HCT116 (cell line): ENCODE measurements at regions not wholly inside any gene's neighbourhood (a gene's known extent, or its start where the extent isn't known, plus 50 kb on each side); places are given as distances from the start of the nearest gene placed in this dataset.

Experiments used
- ATF3 ChIP-seq: IDR thresholded peaks from 2 replicates; pipeline ENCODE4 v1.6.1; 2012
- CEBPB ChIP-seq: IDR thresholded peaks from 2 replicates; pipeline ENCODE4 v1.6.1; 2012; ENCODE audit warnings: low read depth
- CTCF ChIP-seq, 3 experiments: fragments of 200-600 bp in 1 of 3; sonication (generic) in 1 of 3; IDR thresholded peaks in 2 of 3; conservative IDR thresholded peaks in 1 of 3; 2 replicates each; pipeline ENCODE4 v1.5.1; 2012 to 2017; ENCODE audit warnings: low read depth in 2 of 3, low read length in 2 of 3, antibody characterized with exemption in 1 of 3, borderline replicate concordance in 1 of 3, control low read depth in 1 of 3, mild to moderate bottlenecking in 1 of 3, mixed read lengths in 1 of 3, mixed run types in 1 of 3, moderate library complexity in 1 of 3; ENCODE audit not compliant: insufficient read depth in 1 of 3
- EZH2 ChIP-seq: fragments of 200-600 bp; sonication (generic); IDR thresholded peaks from 2 replicates; pipeline ENCODE4 v1.6.1; 2017; ENCODE audit warnings: antibody characterized with exemption, mixed run types
- EZH2phosphoT487 ChIP-seq: fragments of 200-600 bp; IDR thresholded peaks from 2 replicates; pipeline ENCODE4 v1.6.1; 2018; ENCODE audit warnings: antibody characterized with exemption, borderline replicate concordance
- MAX ChIP-seq: IDR thresholded peaks from 2 replicates; pipeline ENCODE4 v1.6.1; 2012
- POLR2A ChIP-seq: IDR thresholded peaks from 2 replicates; pipeline ENCODE4 v1.7.0; 2011; ENCODE audit warnings: borderline replicate concordance; ENCODE audit not compliant: insufficient read depth, insufficient read length; ENCODE audit errors: extremely low read depth
- POLR2AphosphoS5 ChIP-seq: IDR thresholded peaks from 2 replicates; pipeline ENCODE4 v1.6.1; 2011; ENCODE audit warnings: mild to moderate bottlenecking, low read depth, low read length, moderate library complexity
- RAD21 ChIP-seq: IDR thresholded peaks from 2 replicates; pipeline ENCODE4 v1.6.1; 2012; ENCODE audit warnings: low read depth, mild to moderate bottlenecking
- REST ChIP-seq: IDR thresholded peaks from 2 replicates; pipeline ENCODE4 v1.6.1; 2012; ENCODE audit warnings: low read depth
- SIN3A ChIP-seq: IDR thresholded peaks from 2 replicates; pipeline ENCODE4 v1.6.1; 2012; ENCODE audit warnings: low read depth
- ZFX ChIP-seq: fragments of 450-650 bp; IDR thresholded peaks from 2 replicates; pipeline ENCODE4 v1.6.1; 2017

- TF ChIP-seq EZH2phosphoT487 (no peak), POLR2AphosphoS5 (no peak), CTCF (IDR thresholded peaks at IDR 0.05 in 2 of 3, conservative IDR thresholded peaks at IDR 0.05 in 1 of 3; ENCODE audit: borderline replicate concordance in 1 of 3, insufficient read depth in 1 of 3, low read depth in 2 of 3, low read length in 2 of 3) (no peak), MAX (no peak), RAD21 (no peak), ZFX (no peak), POLR2A (no peak), EZH2 (no peak), REST (no peak), ATF3 (no peak), CEBPB (no peak), SIN3A (no peak)
These were observed 615.9 kb downstream of the ETS1 start for GRCh38 chr11:127971448-127971847.
